H9 (cell line): ENCODE measurements at regions not wholly inside any gene's neighbourhood (a gene's known extent, or its start where the extent isn't known, plus 50 kb on each side); places are given as distances from the start of the nearest gene placed in this dataset.

Experiments
- DNase-seq: peaks from one replicate; pipeline ENCODE4 v3.0.0-alpha.2; 2017
- H2AFZ ChIP-seq: one replicate; pipeline ENCODE4 v1.6.1; 2013; ENCODE audit warnings: mild to moderate bottlenecking, low read length, control low read depth, moderate library complexity
- H2AK5ac ChIP-seq: 2 replicates; pipeline ENCODE4 v1.6.1; 2013; ENCODE audit warnings: low read length, control low read depth, mixed read lengths; ENCODE audit not compliant: insufficient read length
- H2BK120ac ChIP-seq: one replicate; pipeline ENCODE4 v1.6.1; 2013; ENCODE audit warnings: low read depth, mild to moderate bottlenecking, low read length, control low read depth, inconsistent platforms; ENCODE audit not compliant: poor library complexity, severe bottlenecking
- H2BK12ac ChIP-seq: 2 replicates; pipeline ENCODE4 v1.6.1; 2013; ENCODE audit warnings: low read length, control low read depth, mixed read lengths, low read depth; ENCODE audit not compliant: insufficient read length
- H2BK15ac ChIP-seq: 2 replicates; pipeline ENCODE4 v1.6.1; 2013; ENCODE audit warnings: low read depth, low read length, control low read depth
- H2BK20ac ChIP-seq: one replicate; pipeline ENCODE4 v1.6.1; 2013; ENCODE audit warnings: low read depth, mild to moderate bottlenecking, low read length, control low read depth, inconsistent platforms; ENCODE audit not compliant: poor library complexity, severe bottlenecking
- H2BK5ac ChIP-seq: 2 replicates; pipeline ENCODE4 v1.6.1; 2013; ENCODE audit warnings: low read length, control low read depth, mixed read lengths; ENCODE audit not compliant: insufficient read length
- H3K14ac ChIP-seq: 2 replicates; pipeline ENCODE4 v1.6.1; 2013; ENCODE audit warnings: low read length, control low read depth; ENCODE audit not compliant: insufficient read depth
- H3K18ac ChIP-seq: 2 replicates; pipeline ENCODE4 v1.6.1; 2013; ENCODE audit warnings: low read depth, mild to moderate bottlenecking, mixed read lengths, low read length, control low read depth; ENCODE audit not compliant: insufficient read length
- H3K23ac ChIP-seq: 2 replicates; pipeline ENCODE4 v1.6.1; 2013; ENCODE audit warnings: low read length, control low read depth, mixed read lengths, low read depth; ENCODE audit not compliant: insufficient read length
- H3K23me2 ChIP-seq: 2 replicates; pipeline ENCODE4 v1.6.1; 2013; ENCODE audit warnings: low read depth, mild to moderate bottlenecking, mixed read lengths, low read length, control low read depth; ENCODE audit not compliant: insufficient read length, poor library complexity, severe bottlenecking
- H3K27ac ChIP-seq: 2 replicates; pipeline ENCODE4 v1.5.1; 2013; ENCODE audit warnings: low read length, control low read depth, mixed read lengths, low read depth; ENCODE audit not compliant: insufficient read length
- H3K27me3 ChIP-seq: 2 replicates; pipeline ENCODE4 v1.6.1; 2013; ENCODE audit warnings: low read length, control low read depth, inconsistent platforms; ENCODE audit not compliant: insufficient read depth
- H3K4ac ChIP-seq: 2 replicates; pipeline ENCODE4 v1.6.1; 2013; ENCODE audit warnings: low read depth, mild to moderate bottlenecking, control low read depth, inconsistent platforms, low read length, moderate library complexity
- H3K4me1 ChIP-seq: 2 replicates; pipeline ENCODE4 v1.6.1; 2013; ENCODE audit warnings: low read length, control low read depth, inconsistent platforms; ENCODE audit not compliant: insufficient read depth
- H3K4me2 ChIP-seq: 2 replicates; pipeline ENCODE4 v1.6.1; 2013; ENCODE audit warnings: low read length, control low read depth, mixed read lengths; ENCODE audit not compliant: insufficient read length, insufficient read depth
- H3K56ac ChIP-seq: 2 replicates; pipeline ENCODE4 v1.6.1; 2013; ENCODE audit warnings: low read depth, mild to moderate bottlenecking, mixed read lengths, low read length, control low read depth; ENCODE audit not compliant: insufficient read length
- H3K79me1 ChIP-seq: 2 replicates; pipeline ENCODE4 v1.6.1; 2013; ENCODE audit warnings: low read depth, mild to moderate bottlenecking, moderate library complexity, low read length, control low read depth, inconsistent platforms; ENCODE audit not compliant: insufficient read depth, poor library complexity, severe bottlenecking
- H3K79me2 ChIP-seq: 2 replicates; pipeline ENCODE4 v1.6.1; 2013; ENCODE audit warnings: low read length, control low read depth, inconsistent platforms; ENCODE audit not compliant: insufficient read depth
- H3K9ac ChIP-seq: 2 replicates; pipeline ENCODE4 v1.6.1; 2013; ENCODE audit warnings: low read length, control low read depth, mixed read lengths; ENCODE audit not compliant: insufficient read length; ENCODE audit errors: extremely low read depth
- H3K9me3 ChIP-seq: one replicate; pipeline ENCODE4 v1.6.1; 2013; ENCODE audit warnings: low read depth, low read length, inconsistent platforms; ENCODE audit not compliant: control insufficient read depth
- H3T11ph ChIP-seq: one replicate; pipeline ENCODE4 v1.6.1; 2013; ENCODE audit warnings: mild to moderate bottlenecking, low read length, control low read depth, inconsistent platforms
- H4K20me1 ChIP-seq: one replicate; pipeline ENCODE4 v1.6.1; 2013; ENCODE audit not compliant: control insufficient read depth, insufficient read length, insufficient read depth
- H4K5ac ChIP-seq: 2 replicates; pipeline ENCODE4 v1.6.1; 2013; ENCODE audit warnings: low read depth, mild to moderate bottlenecking, mixed read lengths, low read length, control low read depth; ENCODE audit not compliant: insufficient read length
- H4K8ac ChIP-seq: replicated peaks from 2 replicates; pipeline ENCODE4 v1.6.1; 2013; ENCODE audit warnings: low read length, control low read depth, mixed read lengths, low read depth; ENCODE audit not compliant: insufficient read length
- H4K91ac ChIP-seq: 2 replicates; pipeline ENCODE4 v1.6.1; 2013; ENCODE audit warnings: low read depth, mild to moderate bottlenecking, moderate library complexity, mixed read lengths, low read length, control low read depth; ENCODE audit not compliant: insufficient read length
- H3K27ac Mint-ChIP-seq, 3 experiments: 2 replicates in 2 of 3; 3 replicates in 1 of 3; pipeline ENCODE4 v1.8.0; 2020 to 2021; ENCODE audit warnings: mixed read lengths in 3 of 3, mild to moderate bottlenecking in 1 of 3, moderate library complexity in 1 of 3
- H3K27me3 Mint-ChIP-seq: 2 replicates; pipeline ENCODE4 v1.8.0; 2021; ENCODE audit warnings: low read depth, mild to moderate bottlenecking, moderate library complexity, mixed read lengths
- H3K36me3 Mint-ChIP-seq, 3 experiments: 2 replicates in 2 of 3; 3 replicates in 1 of 3; pipeline ENCODE4 v1.8.0; 2020 to 2021; ENCODE audit warnings: low read depth in 3 of 3, mixed read lengths in 3 of 3; ENCODE audit not compliant: insufficient read depth in 1 of 3
- H3K4me1 Mint-ChIP-seq, 2 experiments: 2 replicates each; pipeline ENCODE4 v1.8.0; 2020; ENCODE audit warnings: mixed read lengths in 2 of 2
- H3K4me3 Mint-ChIP-seq, 2 experiments: 2 replicates in 1 of 2; 3 replicates in 1 of 2; pipeline ENCODE4 v1.8.0; 2020 to 2021; ENCODE audit warnings: mild to moderate bottlenecking in 2 of 2, mixed read lengths in 2 of 2, moderate library complexity in 1 of 2
- H3K9me3 Mint-ChIP-seq, 2 experiments: 2 replicates in 1 of 2; 3 replicates in 1 of 2; pipeline ENCODE4 v1.8.0; 2020; ENCODE audit warnings: mild to moderate bottlenecking in 2 of 2, mixed read lengths in 2 of 2, moderate library complexity in 1 of 2
- CTCF ChIP-seq: fragments of 200-600 bp; sonication (generic); conservative IDR thresholded peaks from 3 replicates; pipeline ENCODE4 v1.8.0; 2021; ENCODE audit warnings: antibody characterized with exemption, mild to moderate bottlenecking
- WGBS: extraction: QIAGEN DNeasy Blood & Tissue Kit; methylation state at CpG from one replicate; pipeline ENCODE4 v1.1.7; 2013; ENCODE audit warnings: missing lambda C conversion rate, low lambda C conversion rate, mixed read lengths; ENCODE audit not compliant: insufficient read length; ENCODE audit errors: extremely low coverage; 5-methylcytosine and 5-hydroxymethylcytosine counted together

GRCh38 chr14:97290977-97291376 is 493.8 kb downstream of the VRK1 start:
- H3K9me3 Mint-ChIP-seq = no peaks in the 10 kb centered on the region; a peak in 1 of 5 replicates
- no peak overlapping the region for H3K27ac Mint-ChIP-seq
- H2BK12ac ChIP-seq = no peak overlapping the region
- H4K5ac ChIP-seq = no peak overlapping the region
- H3K4me3 Mint-ChIP-seq = no peak overlapping the region
- peaks cover 10% of the 10 kb centered on the region for H3K27me3 Mint-ChIP-seq
- no peak overlapping the region for H4K8ac ChIP-seq
- H3K36me3 Mint-ChIP-seq = no peaks in the 10 kb centered on the region
- H3K4me2 ChIP-seq = no peak overlapping the region
- no peak overlapping the region for H2BK20ac ChIP-seq
- H2BK5ac ChIP-seq = no peak overlapping the region
- peaks cover 0 to 12% of the 10 kb centered on the region in 2 experiments; a peak in 3 of 4 replicates for H3K4me1 Mint-ChIP-seq
- H3K14ac ChIP-seq = no peak overlapping the region
- no peak overlapping the region for H3K4ac ChIP-seq
- no peak overlapping the region for H2AFZ ChIP-seq
- no peaks in the 10 kb centered on the region for H3K79me1 ChIP-seq
- no peak overlapping the region for H2BK120ac ChIP-seq
- no peak overlapping the region for H3K23ac ChIP-seq
- H3K9me3 ChIP-seq = no peaks in the 10 kb centered on the region
- no peaks in the 10 kb centered on the region; the same call in 1 of the 2 replicates for H3K27me3 ChIP-seq
- no peak overlapping the region for H3K56ac ChIP-seq
- H3K23me2 ChIP-seq = no peaks in the 10 kb centered on the region
- H3K4me1 ChIP-seq = no peaks in the 10 kb centered on the region
- no peak overlapping the region for H3K27ac ChIP-seq
- no peak for DNase-seq
- no peaks in the 10 kb centered on the region for H4K20me1 ChIP-seq
- no peak overlapping the region for H2BK15ac ChIP-seq
- H4K91ac ChIP-seq = no peak overlapping the region
- no peaks in the 10 kb centered on the region for H3K79me2 ChIP-seq
- WGBS = no CpG with 5 or more reads among the region's 3 CpGs
- no peak overlapping the region for H3K18ac ChIP-seq
- TF ChIP-seq CTCF = no peak
- no peak overlapping the region for H3T11ph ChIP-seq
- H3K9ac ChIP-seq = no peak overlapping the region
- H2AK5ac ChIP-seq = no peak overlapping the region
